Thyroid gland (tissue), 4 donors: ENCODE measurements at regions not wholly inside any gene's neighbourhood (a gene's known extent, or its start where the extent isn't known, plus 50 kb on each side); places are given as distances from the start of the nearest gene placed in this dataset.
"Not testable (repeated sequence)": the region's sequence is repeated elsewhere in the genome, so short reads cannot be mapped to it uniquely, and the experiment has no call there.

ENCODE experiments used
- CTCF ChIP-seq, 6 experiments: fragments of 200-600 bp in 3 of 6; fragments of 450-650 bp in 3 of 6; sonication (generic) in 3 of 6; IDR thresholded peaks; one replicate each; pipeline ENCODE4 v1.5.1; 2016 to 2019; ENCODE audit warnings: antibody characterized with exemption in 6 of 6, mild to moderate bottlenecking in 2 of 6, inconsistent platforms in 1 of 6, moderate library complexity in 1 of 6
- POLR2A ChIP-seq, 2 donors: fragments of 450-650 bp; IDR thresholded peaks; one replicate each; pipeline ENCODE4 v1.6.1; 2017; ENCODE audit warnings: antibody characterized with exemption in 2 of 2, mild to moderate bottlenecking in 2 of 2, moderate library complexity in 1 of 2

- TF ChIP-seq CTCF, POLR2A (IDR thresholded peaks at IDR 0.05): not testable (repeated sequence)
Measured at GRCh38 chr12:9395220-9395619, 187.0 kb upstream of the PZP start.
